IMR-90 (cell line): ENCODE measurements at regions not wholly inside any gene's neighbourhood (a gene's known extent, or its start where the extent isn't known, plus 50 kb on each side); places are given as distances from the start of the nearest gene placed in this dataset.

Experiments used
- ATAC-seq: fragments of 200-7000 bp; cut with Tn5 transposase; 2 replicates; pipeline ENCODE4 v1.9.1; 2020; ENCODE audit warnings: low read depth, mild to moderate bottlenecking, moderate library complexity
- BruUV-seq: library from RNA; stranded (reverse); fragments of 400-500 nt; replicated peaks from 2 replicates; lab custom pipeline; 2021; lab: Mats Ljungman, UMichigan
- CTCF ChIA-PET: fragments of 300-600 bp; formaldehyde crosslinking; extraction: SDS; loops from one replicate; lab custom pipeline; 2021; ENCODE audit warnings: antibody characterized with exemption; lab: Yijun Ruan, JAX
- POLR2A ChIA-PET: fragments of 300-600 bp; sonication (Branson Sonifier 250); formaldehyde crosslinking; loops from one replicate; lab custom pipeline; 2022; ENCODE audit warnings: antibody characterized with exemption; ENCODE audit not compliant: unreplicated experiment; lab: Charles Lee
- DNase-seq: peaks from one replicate; pipeline ENCODE4 v3.0.0; 2013
- H2AFZ ChIP-seq: replicated peaks from 2 replicates; pipeline ENCODE3; 2013; ENCODE audit warnings: low read length, mild to moderate bottlenecking; ENCODE audit not compliant: poor library complexity
- H2AK5ac ChIP-seq: 2 replicates; pipeline ENCODE4 v1.6.1; 2013; ENCODE audit warnings: low read depth, low read length, inconsistent platforms
- H2AK9ac ChIP-seq: replicated peaks from 2 replicates; pipeline ENCODE3; 2013; ENCODE audit warnings: mild to moderate bottlenecking, low read depth, low read length, moderate library complexity; ENCODE audit not compliant: poor library complexity
- H2BK120ac ChIP-seq: 2 replicates; pipeline ENCODE4 v1.6.1; 2013; ENCODE audit warnings: low read depth, low read length, inconsistent platforms
- H2BK15ac ChIP-seq: 3 replicates; pipeline ENCODE4 v1.6.1; 2013; ENCODE audit warnings: low read depth, low read length, inconsistent platforms
- H2BK20ac ChIP-seq: 2 replicates; pipeline ENCODE4 v1.6.1; 2013; ENCODE audit warnings: low read depth, mild to moderate bottlenecking, inconsistent platforms, low read length, moderate library complexity
- H2BK5ac ChIP-seq: 2 replicates; pipeline ENCODE4 v1.6.1; 2013; ENCODE audit warnings: mild to moderate bottlenecking, low read depth, low read length, inconsistent platforms; ENCODE audit not compliant: poor library complexity, severe bottlenecking
- H3K14ac ChIP-seq: replicated peaks from 2 replicates; pipeline ENCODE4 v1.6.1; 2013; ENCODE audit warnings: low read depth, low read length, inconsistent platforms
- H3K18ac ChIP-seq: 2 replicates; pipeline ENCODE4 v1.6.1; 2013; ENCODE audit warnings: low read depth, low read length, control low read depth
- H3K23ac ChIP-seq: 2 replicates; pipeline ENCODE4 v1.6.1; 2013; ENCODE audit warnings: low read depth, low read length, inconsistent platforms
- H3K27ac ChIP-seq: 2 replicates; pipeline ENCODE4 v1.5.1; 2013; ENCODE audit warnings: mild to moderate bottlenecking, control low read depth, low read length; ENCODE audit not compliant: insufficient read depth
- H3K27me3 ChIP-seq: 2 replicates; pipeline ENCODE4 v1.6.1; 2013; ENCODE audit warnings: low read length; ENCODE audit not compliant: control insufficient read depth, insufficient read depth
- H3K36me3 ChIP-seq: 2 replicates; pipeline ENCODE4 v1.6.1; 2013; ENCODE audit warnings: low read length, mixed read lengths; ENCODE audit not compliant: control insufficient read depth, insufficient read depth
- H3K4ac ChIP-seq: 2 replicates; pipeline ENCODE4 v1.6.1; 2013; ENCODE audit warnings: low read depth, low read length, inconsistent platforms
- H3K4me1 ChIP-seq: 2 replicates; pipeline ENCODE4 v1.6.1; 2013; ENCODE audit warnings: low read length, mixed read lengths; ENCODE audit not compliant: control insufficient read depth, insufficient read depth
- H3K4me2 ChIP-seq: 2 replicates; pipeline ENCODE4 v1.6.1; 2013; ENCODE audit warnings: low read depth, mild to moderate bottlenecking, control low read depth, low read length, moderate library complexity
- H3K4me3 ChIP-seq: 2 replicates; pipeline ENCODE4 v1.5.1; 2013; ENCODE audit warnings: low read depth, mild to moderate bottlenecking, control low read depth, low read length, moderate library complexity; ENCODE audit not compliant: insufficient read depth
- H3K56ac ChIP-seq: 2 replicates; pipeline ENCODE4 v1.6.1; 2013; ENCODE audit warnings: low read length, inconsistent platforms; ENCODE audit not compliant: insufficient read depth; ENCODE audit errors: extremely low read depth
- H3K79me1 ChIP-seq, 2 experiments: 2 replicates each; pipeline ENCODE4 v1.6.1; 2013; ENCODE audit warnings: low read length in 2 of 2, inconsistent platforms in 1 of 2, low read depth in 1 of 2
- H3K9ac ChIP-seq: 2 replicates; pipeline ENCODE4 v1.6.1; 2013; ENCODE audit warnings: low read depth, low read length, control low read depth
- H3K9me1 ChIP-seq: 2 replicates; pipeline ENCODE4 v1.6.1; 2013; ENCODE audit warnings: low read length, inconsistent platforms; ENCODE audit not compliant: insufficient read depth
- H3K9me3 ChIP-seq: 2 replicates; pipeline ENCODE4 v1.6.1; 2013; ENCODE audit warnings: low read length; ENCODE audit not compliant: control insufficient read depth, insufficient read depth
- H4K20me1 ChIP-seq: 2 replicates; pipeline ENCODE4 v1.6.1; 2013; ENCODE audit warnings: low read length, inconsistent platforms; ENCODE audit not compliant: insufficient read depth
- H4K5ac ChIP-seq: 2 replicates; pipeline ENCODE4 v1.6.1; 2013; ENCODE audit warnings: mild to moderate bottlenecking, low read depth, low read length, control low read depth
- H4K8ac ChIP-seq, 2 experiments: 2 replicates each; pipeline ENCODE4 v1.6.1; 2013; ENCODE audit warnings: low read depth in 2 of 2, low read length in 2 of 2, control low read depth in 1 of 2, inconsistent platforms in 1 of 2
- H4K91ac ChIP-seq: 2 replicates; pipeline ENCODE4 v1.6.1; 2013; ENCODE audit warnings: low read depth, low read length, inconsistent platforms; ENCODE audit not compliant: insufficient read depth
- BHLHE40 ChIP-seq: fragments of 150-350 bp; IDR thresholded peaks from 2 replicates; pipeline ENCODE4 v1.6.1; 2016; ENCODE audit warnings: mild to moderate bottlenecking, low read depth, low read length
- CEBPB ChIP-seq: IDR thresholded peaks from 2 replicates; pipeline ENCODE4 v1.6.1; 2012; ENCODE audit warnings: low read depth, low read length, improper control_type of control experiment
- CHD1 ChIP-seq: IDR thresholded peaks from 2 replicates; pipeline ENCODE4 v1.6.1; 2012; ENCODE audit warnings: low read depth, low read length, improper control_type of control experiment
- CTCF ChIP-seq: conservative IDR thresholded peaks from 2 replicates; pipeline ENCODE4 v1.5.1; 2012; ENCODE audit warnings: mild to moderate bottlenecking, low read depth, low read length, improper control_type of control experiment
- ELK1 ChIP-seq: fragments of 150-350 bp; IDR thresholded peaks from 2 replicates; pipeline ENCODE4 v1.6.1; 2016; ENCODE audit warnings: low read depth, mild to moderate bottlenecking, low read length, moderate library complexity, borderline replicate concordance
- FOS ChIP-seq: fragments of 150-350 bp; IDR thresholded peaks from 2 replicates; pipeline ENCODE4 v1.6.1; 2016; ENCODE audit warnings: low read depth, low read length
- MAFK ChIP-seq: IDR thresholded peaks from 2 replicates; pipeline ENCODE4 v1.6.1; 2012; ENCODE audit warnings: low read depth, low read length, improper control_type of control experiment
- MAZ ChIP-seq: IDR thresholded peaks from 2 replicates; pipeline ENCODE4 v1.6.1; 2012; ENCODE audit warnings: low read depth, mild to moderate bottlenecking, low read length, improper control_type of control experiment, moderate library complexity, borderline replicate concordance
- MXI1 ChIP-seq: IDR thresholded peaks from 2 replicates; pipeline ENCODE4 v1.6.1; 2012; ENCODE audit warnings: low read depth, mild to moderate bottlenecking, low read length, moderate library complexity, borderline replicate concordance
- NFE2L2 ChIP-seq: fragments of 150-350 bp; IDR thresholded peaks from 2 replicates; pipeline ENCODE4 v1.6.1; 2016; ENCODE audit warnings: low read depth, mild to moderate bottlenecking, low read length
- POLR2A ChIP-seq: IDR thresholded peaks from 2 replicates; pipeline ENCODE4 v1.6.1; 2012; ENCODE audit warnings: mild to moderate bottlenecking, low read depth, low read length
- RAD21 ChIP-seq: IDR thresholded peaks from 2 replicates; pipeline ENCODE4 v1.6.1; 2012; ENCODE audit warnings: low read length, improper control_type of control experiment
- RCOR1 ChIP-seq: IDR thresholded peaks from 2 replicates; pipeline ENCODE4 v1.6.1; 2012; ENCODE audit warnings: mild to moderate bottlenecking, low read length, improper control_type of control experiment; ENCODE audit not compliant: insufficient replicate concordance
- RFX5 ChIP-seq: IDR thresholded peaks from 2 replicates; pipeline ENCODE4 v1.8.0; 2012; ENCODE audit warnings: low read depth, mild to moderate bottlenecking, low read length, moderate library complexity
- SMC3 ChIP-seq: fragments of 150-350 bp; IDR thresholded peaks from 2 replicates; pipeline ENCODE4 v1.6.1; 2016; ENCODE audit warnings: low read depth, mild to moderate bottlenecking, antibody characterized with exemption, low read length, moderate library complexity
- WGBS, 2 experiments: methylation state at CpG; one replicate each; pipeline versions ENCODE4 v1.1.5 to v1.1.7; 2013; ENCODE audit warnings: missing lambda C conversion rate in 2 of 2; ENCODE audit not compliant: insufficient read length in 1 of 2; ENCODE audit errors: extremely low coverage in 2 of 2; 5-methylcytosine and 5-hydroxymethylcytosine counted together
- dilution Hi-C: fragments of 300-500 bp; cut with HindIII; formaldehyde crosslinking; loops from one replicate; pipeline ENCODE4 v1.14.3; 2018; ENCODE audit warnings: low sequenced_read_pairs; ENCODE audit not compliant: unreplicated experiment
- in situ Hi-C: fragments of 300-500 bp; cut with MboI; formaldehyde crosslinking; loops from 3 replicates; pipeline ENCODE4 v1.14.3; 2019; ENCODE audit warnings: low sequenced_read_pairs, inconsistent platforms, mixed read lengths
- intact Hi-C: fragments of 100-400 bp; cut with micrococcal nuclease; formaldehyde crosslinking; loops from 2 replicates; pipeline ENCODE4 v1.10.0; 2022
- TF ChIP-seq, protein P1 (sequence below): fragments of 150-350 bp; IDR thresholded peaks from 2 replicates; pipeline ENCODE4 v1.6.1; 2017; ENCODE audit warnings: mild to moderate bottlenecking, antibody characterized with exemption, low read length, low read depth

DNA sequence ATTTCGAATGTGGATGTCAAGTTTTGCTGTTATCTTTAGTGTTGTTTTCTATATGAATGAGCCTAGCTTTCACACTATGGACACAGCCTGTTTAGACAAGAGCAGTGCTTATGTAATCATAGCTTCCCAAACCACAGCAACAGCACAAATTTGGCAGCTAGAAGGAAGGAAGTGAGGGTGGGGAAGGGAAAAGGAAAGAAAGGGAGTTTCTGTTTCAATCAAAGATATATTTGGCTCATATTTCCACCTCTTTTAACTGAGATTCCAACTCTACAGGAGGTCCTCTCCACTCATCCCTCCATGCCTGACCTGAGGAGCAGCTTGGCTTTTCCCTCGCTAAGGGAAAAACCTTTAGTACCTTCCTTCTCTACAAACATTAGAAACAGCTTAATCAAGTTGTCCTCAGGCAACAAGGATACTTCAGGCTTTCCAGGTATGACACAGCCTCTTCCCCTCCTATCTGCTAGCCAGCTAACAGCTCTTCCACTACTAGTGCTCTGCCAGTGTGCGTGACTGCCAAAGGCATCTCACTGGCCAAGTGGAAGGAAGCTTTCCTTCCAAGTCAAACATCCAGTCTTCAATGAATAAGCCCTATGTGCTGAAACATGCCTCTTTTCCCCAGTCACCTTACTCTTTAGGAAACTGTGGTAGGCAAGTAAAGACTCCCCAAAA lies 268.6 kb upstream of the PTGER4 start:
- H3K4me3 ChIP-seq, result no peak overlapping the region
- peak overlapping the region; percentile 58 for H3K14ac ChIP-seq
- peak overlapping the region; percentile 69 for H4K91ac ChIP-seq
- peak overlapping the region; percentile 96 for H2AK5ac ChIP-seq
- H3K4ac ChIP-seq, result peak overlapping the region; percentile 48
- H2BK20ac ChIP-seq, result peak overlapping the region; percentile 56; the same call in 1 of the 2 replicates
- H2BK120ac ChIP-seq, result peak overlapping the region; percentile 80
- dilution Hi-C loops, result no loop called here
- H4K5ac ChIP-seq, result no peak overlapping the region
- H2AFZ ChIP-seq, result peak overlapping the region; percentile 25
- H3K4me1 ChIP-seq, result peaks cover 4% of the 10 kb centered on the region
- POLR2A ChIA-PET, result no interaction called here
- H2BK15ac ChIP-seq, result peak overlapping the region; percentile 66; the same call in 1 of the 3 replicates
- BruUV-seq, result no TSS peak
- CTCF ChIA-PET, result interaction anchor here (0.8 kb wide), 1 partner anchor 19 kb away, joined by 3 read pairs; no protein-coding TSS in a partner anchor
- no peak overlapping the region for H3K4me2 ChIP-seq
- H3K9me1 ChIP-seq, result peaks cover 5% of the 10 kb centered on the region; the same call in 1 of the 2 replicates
- H3K27me3 ChIP-seq, result no peaks in the 10 kb centered on the region
- peak; percentile 72 for ATAC-seq
- no peak overlapping the region for H2BK5ac ChIP-seq
- H3K9me3 ChIP-seq, result no peaks in the 10 kb centered on the region
- DNase-seq, result peak; percentile 60
- no peak overlapping the region for H3K56ac ChIP-seq
- no peak overlapping the region for H3K9ac ChIP-seq
- H3K79me1 ChIP-seq, result no peaks in the 10 kb centered on the region
- H3K23ac ChIP-seq, result no peak overlapping the region
- intact Hi-C loops, result no loop called here
- no peaks in the 10 kb centered on the region for H4K20me1 ChIP-seq
- H4K8ac ChIP-seq, result peak overlapping the region in 1 of 2 experiments; percentile 57; a peak in 2 of 4 replicates
- TF ChIP-seq FOS (no peak), NFE2L2 (no peak), BHLHE40 (no peak), CEBPB (no peak), RAD21 (no peak), RFX5 (no peak), ELK1 (no peak), MXI1 (no peak), SMC3 (no peak), MAZ (no peak), RCOR1 (no peak), CTCF (no peak), POLR2A (no peak), CHD1 (no peak), MAFK (no peak)
- TF ChIP-seq, protein P1, sequence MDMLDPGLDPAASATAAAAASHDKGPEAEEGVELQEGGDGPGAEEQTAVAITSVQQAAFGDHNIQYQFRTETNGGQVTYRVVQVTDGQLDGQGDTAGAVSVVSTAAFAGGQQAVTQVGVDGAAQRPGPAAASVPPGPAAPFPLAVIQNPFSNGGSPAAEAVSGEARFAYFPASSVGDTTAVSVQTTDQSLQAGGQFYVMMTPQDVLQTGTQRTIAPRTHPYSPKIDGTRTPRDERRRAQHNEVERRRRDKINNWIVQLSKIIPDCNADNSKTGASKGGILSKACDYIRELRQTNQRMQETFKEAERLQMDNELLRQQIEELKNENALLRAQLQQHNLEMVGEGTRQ, result no peak
- no peaks in the 10 kb centered on the region for H3K36me3 ChIP-seq
- H3K18ac ChIP-seq, result no peak overlapping the region
- H3K27ac ChIP-seq, result no peak overlapping the region
- WGBS, 2 experiments, result 100% methylated on average over 1 of the region's 3 CpGs; no CpG with 5 or more reads in 1 of the 2 experiments
- in situ Hi-C loops, result no loop called here
- H2AK9ac ChIP-seq, result no peak overlapping the region
